ENCODE measurements at regions not wholly inside any gene's neighbourhood (a gene's known extent, or its start where the extent isn't known, plus 50 kb on each side); places are given as distances from the start of the nearest gene placed in this dataset.
"Not testable (repeated sequence)": the region's sequence is repeated elsewhere in the genome, so short reads cannot be mapped to it uniquely, and the experiment has no call there.

GRCh38 chr5:84961193-84961592 lies 576.5 kb upstream of the EDIL3 start:
- ATAC-seq (ENCODE audit: poor library complexity) (no peak), DNase-seq (no peak)
- intact Hi-C loops (cut with DNase I), result no loop called here

- ATAC-seq (ENCODE audit: poor library complexity) (no peak), DNase-seq (no peak)
- intact Hi-C loops (cut with DNase I), result no loop called here
These were observed 577.2 kb upstream of the EDIL3 start for GRCh38 chr5:84961903-84962302.

DNA sequence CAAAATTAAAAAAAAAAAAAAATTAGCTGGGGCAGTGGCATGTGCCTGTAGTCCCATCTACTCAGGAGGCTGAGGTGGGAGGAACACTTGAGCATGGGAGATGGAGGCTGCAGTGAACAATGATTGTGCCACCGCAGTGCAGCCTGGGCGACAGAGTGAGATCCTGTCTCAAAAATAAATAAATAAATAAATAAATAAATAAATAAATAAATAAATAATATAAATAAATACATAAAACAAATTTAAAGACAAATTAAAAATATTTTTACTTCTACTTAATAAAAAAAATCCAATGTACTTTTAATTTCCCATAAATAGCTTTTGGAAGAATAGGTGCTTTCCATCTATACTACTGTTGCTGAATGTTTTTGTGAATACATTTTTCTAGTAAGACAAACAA lies 598.4 kb upstream of the EDIL3 start:
- intact Hi-C loops (cut with DNase I), result no loop called here
- DNase-seq (no peak), ATAC-seq (ENCODE audit: poor library complexity) (no peak)

DNA sequence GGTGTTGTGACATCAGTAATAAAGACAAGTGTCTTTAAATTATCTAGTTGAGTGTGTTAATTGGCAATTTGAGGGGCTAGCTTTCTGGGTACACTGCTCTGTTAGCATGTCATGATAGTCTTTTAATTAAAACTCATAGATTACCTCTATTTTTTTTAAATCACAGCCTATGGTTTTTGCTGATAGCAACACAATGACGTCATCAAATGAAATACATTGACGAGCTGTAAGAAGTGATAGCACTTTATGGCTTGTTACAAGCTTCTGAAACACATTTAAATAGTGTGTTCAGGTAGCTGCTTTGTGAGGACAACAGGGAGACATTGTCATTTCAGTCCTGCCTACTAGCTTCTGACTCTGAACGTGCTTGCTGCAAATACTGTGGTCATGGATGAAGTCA lies 600.5 kb upstream of the EDIL3 start:
- no peak for ATAC-seq (ENCODE audit: poor library complexity)
- DNase-seq, result no peak
- intact Hi-C loops (cut with DNase I), result no loop called here

DNA sequence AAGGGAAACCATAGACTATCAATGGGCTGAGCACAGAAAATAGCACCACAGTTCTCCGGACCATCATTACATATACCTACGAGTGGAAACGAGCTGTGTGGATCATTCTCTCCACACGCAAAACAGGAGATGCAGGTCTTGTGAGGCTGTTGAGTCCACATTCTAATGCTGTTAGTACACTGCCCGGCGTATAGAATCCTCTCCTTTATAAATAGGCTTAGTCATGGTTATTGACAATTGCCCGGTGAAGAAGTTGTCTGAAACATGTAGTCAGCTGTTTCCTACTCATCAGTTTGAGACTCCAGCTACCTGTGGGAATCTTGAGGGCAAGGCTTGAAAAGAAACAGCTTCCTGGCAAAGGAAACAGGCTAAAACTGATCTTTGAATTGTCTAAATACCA lies 602.0 kb upstream of the EDIL3 start:
- DNase-seq (no peak), ATAC-seq (ENCODE audit: poor library complexity) (no peak)
- intact Hi-C loops (cut with DNase I), result no loop called here

GRCh38 chr5:85000671-85001070 lies 616.0 kb upstream of the EDIL3 start:
- intact Hi-C loops (cut with DNase I), result no loop called here

GRCh38 chr5:85002026-85002425 lies 617.3 kb upstream of the EDIL3 start:
- intact Hi-C loops (cut with DNase I); DNase-seq; ATAC-seq (ENCODE audit: poor library complexity): not testable (repeated sequence)

More at GRCh38 chr5:85000671-85001070, 616.0 kb upstream of the EDIL3 start:
- ATAC-seq (ENCODE audit: poor library complexity), result no peak
- no peak for DNase-seq

- intact Hi-C loops (cut with DNase I), result no loop called here
- ATAC-seq (ENCODE audit: poor library complexity) (no peak), DNase-seq (no peak)
These were observed 625.4 kb upstream of the EDIL3 start for GRCh38 chr5:85010014-85010562.

DNA sequence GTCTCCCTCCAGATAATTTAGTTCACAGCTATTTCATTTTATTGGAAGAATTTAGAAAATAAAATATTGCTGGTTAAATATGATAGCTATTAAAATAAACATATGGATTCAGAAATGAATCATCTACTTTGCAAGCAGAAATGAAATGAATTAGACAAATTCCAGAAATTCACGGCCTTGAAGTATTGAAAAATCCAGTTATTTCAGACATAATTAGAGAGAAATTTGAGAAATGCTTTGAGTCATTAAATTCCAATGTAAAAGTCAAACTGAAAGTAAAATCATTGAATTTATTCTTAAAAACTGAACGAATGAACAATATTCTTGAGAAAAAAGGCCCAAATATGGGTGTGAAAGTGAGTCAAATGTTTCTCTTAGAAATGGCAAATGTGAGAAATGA lies 632.6 kb upstream of the EDIL3 start:
- no peak for ATAC-seq (ENCODE audit: poor library complexity)
- no peak for DNase-seq
- intact Hi-C loops (cut with DNase I), result no loop called here

- ATAC-seq (ENCODE audit: poor library complexity) (no peak), DNase-seq (no peak)
- intact Hi-C loops (cut with DNase I), result no loop called here
These were observed 645.8 kb upstream of the EDIL3 start for GRCh38 chr5:85030316-85031084.

DNA sequence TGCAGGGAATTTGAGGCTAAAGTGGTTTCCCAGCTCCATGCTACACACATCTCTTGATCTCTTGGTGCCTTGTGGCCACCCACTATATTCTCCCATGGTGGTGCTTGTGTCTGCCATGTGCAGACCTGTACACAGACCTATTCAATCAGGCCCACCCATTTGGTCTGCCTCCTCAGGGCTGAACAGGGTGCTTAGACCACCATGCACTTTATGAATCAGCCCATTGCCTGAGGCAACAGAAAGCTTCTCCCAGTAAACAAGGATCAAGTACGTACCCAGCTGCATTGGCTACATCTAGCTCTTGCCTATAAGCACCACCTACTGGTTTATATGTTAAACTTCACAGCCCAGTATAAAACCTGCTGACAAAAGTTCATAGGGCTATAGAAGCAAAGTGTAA lies 664.3 kb upstream of the EDIL3 start:
- ATAC-seq (ENCODE audit: poor library complexity) (peak; percentile 64), DNase-seq (no peak)
- intact Hi-C loops (cut with DNase I), result no loop called here

GRCh38 chr5:85052826-85053225 lies 668.1 kb upstream of the EDIL3 start:
- intact Hi-C loops (cut with DNase I), result no loop called here
- ATAC-seq (ENCODE audit: poor library complexity), result no peak

GRCh38 chr5:85069659-85070640 lies 685.3 kb upstream of the EDIL3 start:
- intact Hi-C loops (cut with DNase I), result no loop called here
- no peak for ATAC-seq (ENCODE audit: poor library complexity)
- DNase-seq, result no peak

More at GRCh38 chr5:85052826-85053225, 668.1 kb upstream of the EDIL3 start:
- no peak for DNase-seq

DNA sequence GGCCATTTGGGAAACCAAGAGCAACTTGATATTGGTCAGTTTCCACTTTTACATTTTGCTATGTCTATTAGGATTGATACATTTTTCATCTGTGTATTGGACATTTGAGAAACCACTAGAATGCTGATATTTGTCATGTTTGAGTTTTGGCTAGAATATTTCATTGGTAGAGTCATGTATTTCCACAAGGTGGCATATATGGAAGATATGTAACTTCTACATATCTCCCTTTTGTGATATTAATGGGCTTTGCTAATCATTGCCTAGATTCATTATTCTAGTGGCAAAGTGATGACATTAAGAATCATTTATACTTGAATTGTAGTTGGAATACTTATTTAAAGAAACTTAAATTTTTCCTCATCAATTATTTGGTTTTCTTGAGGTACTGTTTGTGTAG lies 692.9 kb upstream of the EDIL3 start:
- no peak for DNase-seq
- ATAC-seq (ENCODE audit: poor library complexity), result no peak
- intact Hi-C loops (cut with DNase I), result no loop called here

DNA sequence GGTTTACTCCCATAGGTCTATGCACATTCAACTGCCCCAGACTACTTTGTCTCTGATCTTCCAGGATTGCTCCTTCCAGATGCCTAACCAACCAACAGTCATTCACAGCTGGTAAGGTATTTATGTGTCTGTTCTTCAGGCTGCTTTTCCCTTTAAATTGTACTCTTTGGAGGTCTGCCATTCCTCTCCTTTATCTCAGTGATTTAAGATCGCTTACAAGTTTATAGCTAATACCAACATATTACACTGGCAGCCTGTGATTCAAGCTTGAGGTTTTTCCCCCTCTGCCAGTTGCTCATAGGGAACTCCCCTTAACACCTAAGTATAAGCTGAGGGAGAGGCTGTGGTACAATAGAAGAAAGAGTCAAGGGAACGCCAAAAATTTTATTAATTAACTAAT lies 711.7 kb upstream of the EDIL3 start:
- intact Hi-C loops (cut with DNase I), result no loop called here
- DNase-seq, result no peak
- ATAC-seq (ENCODE audit: poor library complexity), result no peak

- DNase-seq (no peak), ATAC-seq (ENCODE audit: poor library complexity) (no peak)
- intact Hi-C loops (cut with DNase I), result no loop called here
These were observed 723.8 kb upstream of the EDIL3 start for GRCh38 chr5:85108471-85108870.

DNA sequence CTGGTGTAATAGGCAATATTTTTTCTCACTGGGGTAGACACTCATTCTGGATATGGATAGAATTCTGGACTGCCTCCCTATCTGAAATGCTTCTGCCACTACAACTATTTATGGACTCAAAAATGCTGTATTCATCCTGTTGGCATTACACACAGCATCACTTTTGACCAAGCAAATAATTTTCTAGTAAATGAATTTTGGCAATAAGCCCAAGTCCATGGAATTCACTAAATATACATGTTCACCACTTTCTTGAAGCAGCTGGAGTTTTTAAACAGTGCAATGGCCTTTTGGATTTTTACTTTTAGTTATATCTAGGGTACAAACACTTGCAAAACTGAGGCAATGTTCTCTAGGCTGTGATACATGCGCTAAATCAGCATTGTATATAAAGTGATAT lies 724.9 kb upstream of the EDIL3 start:
- intact Hi-C loops (cut with DNase I), result no loop called here
- no peak for DNase-seq
- no peak for ATAC-seq (ENCODE audit: poor library complexity)

- intact Hi-C loops (cut with DNase I), result no loop called here
- ATAC-seq (ENCODE audit: poor library complexity) (no peak), DNase-seq (no peak)
These were observed 747.6 kb upstream of the EDIL3 start for GRCh38 chr5:85132269-85132668.

DNA sequence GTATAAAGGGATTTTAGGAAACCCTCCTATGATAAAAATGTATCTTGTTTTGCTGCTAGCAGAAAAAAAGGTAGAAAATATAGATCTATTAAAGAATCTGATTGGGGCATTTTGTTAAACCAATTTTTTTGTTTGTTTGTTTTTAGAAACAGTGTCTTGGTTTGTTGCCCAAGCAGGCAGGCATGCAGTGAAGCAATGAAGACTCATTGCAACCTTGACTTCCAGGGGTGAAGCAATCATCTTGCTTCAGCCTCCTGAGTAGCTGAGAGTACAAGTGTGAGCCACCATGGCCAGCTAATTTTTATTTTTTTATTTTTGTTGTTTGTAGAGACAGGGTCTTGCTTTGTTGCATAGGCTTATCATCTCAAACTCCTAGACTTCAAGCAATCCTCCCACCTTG lies 755.8 kb upstream of the EDIL3 start:
- ATAC-seq (ENCODE audit: poor library complexity) (no peak), DNase-seq (no peak)
- intact Hi-C loops (cut with DNase I), result no loop called here

- DNase-seq, result no peak
- intact Hi-C loops (cut with DNase I), result no loop called here
- ATAC-seq (ENCODE audit: poor library complexity), result no peak
These were observed 758.5 kb upstream of the EDIL3 start for GRCh38 chr5:85143138-85143537.

Data from Right ventricle myocardium superior (tissue), 1 donor.